ENCODE measurements at regions not wholly inside any gene's neighbourhood (a gene's known extent, or its start where the extent isn't known, plus 50 kb on each side); places are given as distances from the start of the nearest gene placed in this dataset.

DNA sequence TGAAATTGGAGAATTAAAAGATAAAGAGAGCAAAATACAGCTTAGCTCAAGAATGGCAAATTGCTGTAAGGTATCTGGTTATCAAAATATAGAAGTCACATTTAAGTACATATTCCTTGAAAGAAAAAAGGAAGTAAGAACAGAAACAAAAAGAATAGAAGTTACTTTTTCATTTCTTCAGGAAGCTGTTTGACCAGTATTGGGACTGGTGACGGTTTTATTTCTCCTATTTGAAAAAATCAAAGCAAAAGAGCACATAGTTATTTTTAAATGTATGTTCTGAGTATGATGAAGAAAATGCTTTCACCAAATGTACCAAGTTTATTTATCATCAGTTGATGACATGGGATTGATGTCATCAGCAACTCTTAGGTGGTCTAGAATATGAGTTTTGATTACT, 83.1 kb upstream of the OXGR1 start:
- TF ChIP-seq, protein P1, sequence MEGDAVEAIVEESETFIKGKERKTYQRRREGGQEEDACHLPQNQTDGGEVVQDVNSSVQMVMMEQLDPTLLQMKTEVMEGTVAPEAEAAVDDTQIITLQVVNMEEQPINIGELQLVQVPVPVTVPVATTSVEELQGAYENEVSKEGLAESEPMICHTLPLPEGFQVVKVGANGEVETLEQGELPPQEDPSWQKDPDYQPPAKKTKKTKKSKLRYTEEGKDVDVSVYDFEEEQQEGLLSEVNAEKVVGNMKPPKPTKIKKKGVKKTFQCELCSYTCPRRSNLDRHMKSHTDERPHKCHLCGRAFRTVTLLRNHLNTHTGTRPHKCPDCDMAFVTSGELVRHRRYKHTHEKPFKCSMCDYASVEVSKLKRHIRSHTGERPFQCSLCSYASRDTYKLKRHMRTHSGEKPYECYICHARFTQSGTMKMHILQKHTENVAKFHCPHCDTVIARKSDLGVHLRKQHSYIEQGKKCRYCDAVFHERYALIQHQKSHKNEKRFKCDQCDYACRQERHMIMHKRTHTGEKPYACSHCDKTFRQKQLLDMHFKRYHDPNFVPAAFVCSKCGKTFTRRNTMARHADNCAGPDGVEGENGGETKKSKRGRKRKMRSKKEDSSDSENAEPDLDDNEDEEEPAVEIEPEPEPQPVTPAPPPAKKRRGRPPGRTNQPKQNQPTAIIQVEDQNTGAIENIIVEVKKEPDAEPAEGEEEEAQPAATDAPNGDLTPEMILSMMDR (conservative IDR thresholded peaks at IDR 0.05) = no peak
- TF ChIP-seq EZH2 (IDR thresholded peaks at IDR 0.05; ENCODE audit: low read depth) = no peak

Data from PC-9 (cell line).